D721Med (cell line): ENCODE measurements at regions not wholly inside any gene's neighbourhood (a gene's known extent, or its start where the extent isn't known, plus 50 kb on each side); places are given as distances from the start of the nearest gene placed in this dataset.
A peak's percentile ranks its signal among the peaks of the same experiment; 100 is the strongest.

Experiments
- DNase-seq: peaks from one replicate; pipeline ENCODE4 v3.0.0; 2011; ENCODE audit warnings: low spot score; ENCODE audit not compliant: insufficient read length
- FAIRE-seq: peaks from 2 replicates; lab custom pipeline; 2011; peaks lifted over from hg19 to GRCh38; lab: Jason Lieb, UNC
- CTCF ChIP-seq: IDR thresholded peaks from 2 replicates; pipeline ENCODE4 v1.5.1; 2012; ENCODE audit warnings: mild to moderate bottlenecking, control low read depth; ENCODE audit not compliant: insufficient read depth; ENCODE audit errors: missing control alignments

DNA sequence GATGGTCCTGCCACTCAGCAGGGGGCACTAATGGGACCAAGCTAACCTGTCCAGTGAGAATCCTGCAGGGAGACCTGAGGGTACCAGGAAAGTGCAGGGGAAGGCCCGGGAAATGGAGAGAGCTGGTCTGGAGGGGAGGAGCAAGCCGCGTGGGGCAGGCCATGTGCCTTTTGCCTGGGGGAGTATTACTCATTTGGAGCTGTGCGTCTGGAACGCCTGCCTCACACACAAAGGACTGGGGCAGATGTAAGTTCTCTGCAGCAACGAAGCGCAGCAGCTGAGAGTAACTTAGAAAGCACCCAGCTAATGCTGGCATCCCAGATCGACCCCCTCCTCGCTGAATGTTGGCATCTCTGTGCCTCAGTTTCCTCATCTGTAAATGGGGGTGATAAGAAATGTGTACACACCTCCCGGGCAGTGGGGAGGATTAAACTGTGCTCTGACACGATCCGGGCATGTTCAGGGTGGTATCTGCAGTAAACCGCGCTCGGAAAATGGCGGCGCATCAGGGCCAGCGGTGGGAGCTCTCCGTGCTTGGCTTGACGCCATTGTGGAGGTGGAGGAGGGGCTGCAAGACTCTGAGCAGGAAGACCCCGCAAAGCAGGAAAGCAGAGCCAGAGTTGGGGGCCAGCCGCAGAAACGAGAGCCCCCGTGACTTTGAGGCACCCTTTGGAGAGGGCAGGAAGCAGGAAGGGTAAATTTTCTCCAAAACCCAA, 212.5 kb downstream of the NPHP4 start:
- no peak for TF ChIP-seq CTCF
- FAIRE-seq = no peak
- no peak for DNase-seq

GRCh38 chr1:5776035-5776550, 216.1 kb downstream of the NPHP4 start:
- DNase-seq (no peak), FAIRE-seq (no peak)
- no peak for TF ChIP-seq CTCF

GRCh38 chr1:5774019-5774418, 218.2 kb downstream of the NPHP4 start:
- no peak for TF ChIP-seq CTCF
- DNase-seq = no peak

GRCh38 chr1:5771788-5772187, 220.4 kb downstream of the NPHP4 start:
- DNase-seq (no peak), FAIRE-seq (no peak)
- TF ChIP-seq CTCF = no peak

More at GRCh38 chr1:5774019-5774418, 218.2 kb downstream of the NPHP4 start:
- no peak for FAIRE-seq

DNA sequence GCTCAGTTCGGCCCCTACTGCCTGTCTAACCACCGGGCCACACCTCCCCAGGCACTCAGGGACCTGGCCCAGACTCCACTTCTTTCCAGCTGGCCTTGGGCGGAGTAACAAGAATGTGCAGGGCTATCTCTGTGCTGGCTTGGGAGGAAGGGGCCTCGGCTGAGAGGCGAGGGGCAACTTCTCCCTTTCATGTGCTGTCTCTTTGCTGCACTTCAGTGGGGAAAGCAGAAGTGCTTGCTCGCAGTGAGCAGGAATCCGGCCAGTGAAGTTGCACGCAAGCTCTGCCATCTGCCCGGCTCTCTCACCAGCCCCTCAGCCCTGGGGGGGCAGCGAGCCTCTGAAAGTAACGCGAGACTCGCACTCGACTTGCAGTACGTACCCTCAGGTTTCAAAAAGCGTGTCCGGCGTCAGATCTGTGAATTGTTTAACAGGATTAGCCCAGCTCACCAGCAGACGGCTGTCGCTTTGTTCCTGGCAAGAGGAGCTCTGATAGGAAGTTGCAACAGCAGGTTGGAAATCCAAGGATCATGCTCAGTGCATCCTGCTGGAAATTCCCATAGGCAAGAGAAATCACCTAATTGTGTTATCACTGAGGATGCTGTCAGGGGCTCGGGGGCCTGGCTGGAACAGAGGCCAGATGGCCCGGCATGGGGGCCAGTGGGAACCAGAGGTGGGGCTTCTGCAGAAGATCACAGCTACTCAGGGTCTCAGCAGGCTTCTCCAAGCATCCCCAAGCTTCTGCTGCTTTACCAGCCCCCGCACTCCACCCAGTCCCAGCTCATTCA, 221.1 kb downstream of the NPHP4 start:
- DNase-seq (peak; percentile 47), FAIRE-seq (no peak)
- no peak for TF ChIP-seq CTCF

- no peak for TF ChIP-seq CTCF
- DNase-seq (no peak), FAIRE-seq (no peak)
Measured at GRCh38 chr1:5769760-5770159, 222.5 kb downstream of the NPHP4 start.
